ENCODE measurements at regions not wholly inside any gene's neighbourhood (a gene's known extent, or its start where the extent isn't known, plus 50 kb on each side); places are given as distances from the start of the nearest gene placed in this dataset.

- peak; percentile 42 for DNase-seq (ENCODE audit: low spot score)
These were observed 188.2 kb downstream of the SPCS3 start for GRCh38 chr4:176507845-176508533.

GRCh38 chr4:176508780-176509331 lies 189.1 kb downstream of the SPCS3 start:
- DNase-seq (ENCODE audit: low spot score): no peak

- DNase-seq (ENCODE audit: low spot score): no peak
These were observed 205.8 kb downstream of the SPCS3 start for GRCh38 chr4:176525576-176525975.

- no peak for DNase-seq (ENCODE audit: low spot score)
These were observed 206.9 kb downstream of the SPCS3 start for GRCh38 chr4:176526704-176527103.

GRCh38 chr4:176529574-176529973 lies 209.8 kb downstream of the SPCS3 start:
- no peak for DNase-seq (ENCODE audit: low spot score)

GRCh38 chr4:176533159-176533558 lies 213.4 kb downstream of the SPCS3 start:
- DNase-seq (ENCODE audit: low spot score): no peak

GRCh38 chr4:176534566-176534965 lies 214.8 kb downstream of the SPCS3 start:
- DNase-seq (ENCODE audit: low spot score): no peak

- DNase-seq (ENCODE audit: low spot score): no peak
These were observed 218.6 kb downstream of the SPCS3 start for GRCh38 chr4:176538217-176538925.

GRCh38 chr4:176539091-176539784 lies 219.5 kb downstream of the SPCS3 start:
- DNase-seq (ENCODE audit: low spot score): no peak

- DNase-seq (ENCODE audit: low spot score): no peak
These were observed 220.0 kb downstream of the SPCS3 start for GRCh38 chr4:176539785-176540175.

GRCh38 chr4:176540814-176541213 lies 221.0 kb downstream of the SPCS3 start:
- DNase-seq (ENCODE audit: low spot score): no peak

GRCh38 chr4:176545872-176546271 lies 226.1 kb downstream of the SPCS3 start:
- no peak for DNase-seq (ENCODE audit: low spot score)

GRCh38 chr4:176546975-176547374 lies 227.2 kb downstream of the SPCS3 start:
- no peak for DNase-seq (ENCODE audit: low spot score)

- no peak for DNase-seq (ENCODE audit: low spot score)
These were observed 228.8 kb downstream of the SPCS3 start for GRCh38 chr4:176548571-176548970.

GRCh38 chr4:176549161-176549865 lies 229.5 kb downstream of the SPCS3 start:
- DNase-seq (ENCODE audit: low spot score): no peak

- no peak for DNase-seq (ENCODE audit: low spot score)
These were observed 234.1 kb downstream of the VEGFC start for GRCh38 chr4:176558661-176559060.

- DNase-seq (ENCODE audit: low spot score): no peak
These were observed 231.4 kb downstream of the VEGFC start for GRCh38 chr4:176561368-176561767.

- peak; percentile 30 for DNase-seq (ENCODE audit: low spot score)
These were observed 229.1 kb downstream of the VEGFC start for GRCh38 chr4:176563591-176563990.

- no peak for DNase-seq (ENCODE audit: low spot score)
These were observed 227.7 kb downstream of the VEGFC start for GRCh38 chr4:176565049-176565448.

- DNase-seq (ENCODE audit: low spot score): no peak
These were observed 226.0 kb downstream of the VEGFC start for GRCh38 chr4:176566769-176567168.

GRCh38 chr4:176568238-176568637 lies 224.5 kb downstream of the VEGFC start:
- no peak for DNase-seq (ENCODE audit: low spot score)

- DNase-seq (ENCODE audit: low spot score): no peak
These were observed 223.4 kb downstream of the VEGFC start for GRCh38 chr4:176569301-176569700.
